T-helper 2 cell treated with Interferon-gamma antibody and Interleukin-4, amounts not matched to agents 100 ng/mL and 5 ng/mL, for 36 hours (primary cell): ENCODE measurements at regions not wholly inside any gene's neighbourhood (a gene's known extent, or its start where the extent isn't known, plus 50 kb on each side); places are given as distances from the start of the nearest gene placed in this dataset.

Experiments used
- intact Hi-C: fragments of 100-400 bp; cut with micrococcal nuclease; formaldehyde crosslinking; loops from one replicate; pipeline ENCODE4 v1.15.1; 2023

GRCh38 chr22:27399161-27399560 is 402.4 kb downstream of the MN1 start:
- intact Hi-C loops, result no loop called here

GRCh38 chr22:27400811-27401210 is 400.7 kb downstream of the MN1 start:
- intact Hi-C loops, result no loop called here

DNA sequence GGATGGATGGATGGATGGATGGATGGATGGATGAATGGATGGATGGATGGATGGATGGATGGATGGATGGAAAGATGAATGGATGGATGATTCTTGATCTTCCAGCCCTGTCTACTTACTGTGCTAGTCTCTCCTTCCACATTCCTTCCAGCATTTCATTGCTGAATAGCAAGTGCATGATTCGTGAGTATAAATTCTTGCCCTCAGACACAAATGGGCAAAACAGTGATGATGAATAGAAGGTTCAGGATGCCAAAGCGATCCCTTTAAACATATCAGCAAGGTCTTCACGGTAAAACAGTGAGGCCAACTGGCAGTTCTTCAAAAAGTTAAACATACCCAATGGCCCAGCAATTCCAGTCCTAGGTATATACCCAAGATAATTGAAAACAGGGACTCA is 400.2 kb downstream of the MN1 start:
- intact Hi-C loops, result no loop called here

GRCh38 chr22:27404441-27404840 is 397.1 kb downstream of the MN1 start:
- intact Hi-C loops, result no loop called here

- intact Hi-C loops, result loop anchor here (5.0 kb wide), 1 partner anchor 396 kb away; the partner anchor contains the start of gene MN1
Observed at GRCh38 chr22:27405672-27406388, 395.7 kb downstream of the MN1 start.

DNA sequence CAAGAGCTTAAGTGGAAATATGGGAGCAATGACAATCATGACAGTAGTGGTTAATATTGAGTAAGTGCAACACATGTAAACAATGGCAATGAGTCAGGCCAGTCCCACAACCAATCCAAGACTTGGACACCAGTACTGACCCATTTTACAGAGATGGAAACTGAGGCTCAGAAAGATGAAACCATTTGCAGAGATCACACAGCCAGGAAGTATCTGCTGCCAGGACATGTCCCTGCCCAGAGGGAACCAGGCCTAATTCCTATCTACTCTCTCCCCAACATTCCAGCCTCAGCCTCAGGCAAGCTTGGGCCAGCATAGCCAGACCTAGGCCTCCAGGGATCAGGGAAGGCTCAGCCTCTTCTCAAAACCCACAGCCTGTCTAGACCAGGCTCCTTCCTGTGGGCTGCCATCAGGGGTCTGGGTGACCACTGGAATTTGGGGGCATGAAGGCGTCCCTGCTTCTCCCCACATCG is 395.1 kb downstream of the MN1 start:
- intact Hi-C loops, result loop anchor here (5.0 kb wide), 1 partner anchor 396 kb away; the partner anchor contains the start of gene MN1

GRCh38 chr22:27407369-27407985 is 394.1 kb downstream of the MN1 start:
- intact Hi-C loops, result loop anchor here (5.0 kb wide), 1 partner anchor 395 kb away; the partner anchor contains the start of gene MN1

DNA sequence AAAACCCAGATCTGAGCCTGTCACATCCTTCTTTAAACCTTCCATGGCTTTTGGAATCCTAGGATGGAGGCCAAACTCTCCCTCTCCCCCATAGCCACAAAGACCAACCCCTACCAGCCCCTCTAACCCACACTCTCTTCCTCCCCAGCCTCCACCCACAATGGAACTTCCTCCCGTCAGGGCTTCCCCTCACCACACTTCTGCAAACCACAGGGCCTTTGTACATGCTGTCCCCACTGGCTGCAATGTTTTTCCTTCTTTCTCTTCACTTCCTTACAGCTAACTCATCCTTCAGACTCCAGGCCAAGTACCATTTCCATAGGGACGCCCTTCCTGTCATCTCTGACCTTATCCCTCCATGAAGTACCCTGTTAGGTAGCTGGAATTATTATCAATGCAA is 393.5 kb downstream of the MN1 start:
- intact Hi-C loops, result loop anchor here (5.0 kb wide), 1 partner anchor 394 kb away; the partner anchor contains the start of gene MN1

DNA sequence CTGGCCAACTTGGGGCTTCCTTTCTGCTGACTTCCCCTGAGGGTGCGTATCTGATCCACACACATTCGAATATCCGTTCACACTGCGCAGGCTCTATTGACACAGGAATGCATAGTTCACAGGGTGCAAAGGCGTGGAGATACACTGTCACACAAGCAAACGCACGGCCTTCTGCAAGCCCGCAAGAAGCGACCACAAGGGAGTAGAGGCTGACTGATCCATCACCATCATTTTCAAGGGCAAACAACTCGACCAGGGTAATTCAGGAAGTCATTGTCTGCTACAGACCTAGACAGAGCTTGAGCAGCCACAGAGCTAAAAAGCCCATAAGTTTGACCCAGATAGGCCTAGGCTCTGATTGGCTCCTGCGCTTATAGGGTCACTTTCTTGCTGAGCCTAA is 392.3 kb downstream of the MN1 start:
- intact Hi-C loops, result loop anchor here (5.0 kb wide), 1 partner anchor 393 kb away; the partner anchor contains the start of gene MN1

DNA sequence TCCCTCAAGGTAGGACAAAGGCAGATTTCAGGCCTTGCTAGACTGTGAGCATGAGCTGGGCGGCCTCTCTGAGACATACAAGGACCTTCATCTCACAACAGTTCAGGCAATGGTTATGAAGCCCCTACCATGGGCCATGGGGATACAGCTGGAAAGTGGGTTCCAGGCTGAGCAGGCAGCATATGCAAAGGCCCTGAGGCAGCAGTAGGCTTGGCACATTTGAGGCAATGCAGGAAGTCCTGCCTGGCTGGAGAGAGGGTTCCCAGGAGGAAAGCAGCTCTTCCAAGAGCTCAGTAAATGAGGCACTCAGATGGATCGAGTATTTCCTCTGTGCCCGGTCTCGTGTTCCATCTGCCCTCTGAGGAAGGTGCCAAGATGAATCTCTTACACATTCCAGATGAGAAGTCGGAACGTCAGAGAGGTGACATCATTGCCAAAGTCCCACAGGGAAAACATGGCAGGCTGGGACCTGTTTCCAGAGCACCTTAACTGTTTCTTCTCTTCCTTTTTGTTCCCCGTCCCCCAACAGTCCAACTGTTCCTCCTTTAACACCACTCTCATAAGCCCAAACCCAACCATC is 388.6 kb downstream of the MN1 start:
- intact Hi-C loops, result no loop called here

- intact Hi-C loops, result no loop called here
Observed at GRCh38 chr22:27413702-27414101, 387.9 kb downstream of the MN1 start.

GRCh38 chr22:27416511-27417420 is 384.8 kb downstream of the MN1 start:
- intact Hi-C loops, result no loop called here

GRCh38 chr22:27417421-27417814 is 384.1 kb downstream of the MN1 start:
- intact Hi-C loops, result no loop called here

DNA sequence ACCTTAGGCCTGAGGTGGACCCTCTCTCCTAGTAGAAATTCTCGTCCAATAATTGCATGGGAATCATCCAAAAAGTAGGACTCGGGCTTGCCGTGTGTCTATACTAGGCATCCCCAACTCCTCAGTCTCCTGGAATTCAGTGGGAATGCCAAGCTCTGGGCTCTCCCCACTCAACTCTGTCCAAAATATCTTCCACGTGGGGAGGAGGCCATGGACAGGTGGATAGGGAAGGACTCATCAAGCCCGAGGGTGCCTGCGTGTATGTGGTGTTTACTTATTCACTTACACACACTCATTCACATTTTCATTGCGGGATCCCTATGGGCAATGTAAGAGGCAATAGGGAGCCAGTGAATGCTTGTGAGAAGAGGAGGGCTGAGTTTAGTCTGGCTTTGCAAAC is 383.3 kb downstream of the MN1 start:
- intact Hi-C loops, result no loop called here

DNA sequence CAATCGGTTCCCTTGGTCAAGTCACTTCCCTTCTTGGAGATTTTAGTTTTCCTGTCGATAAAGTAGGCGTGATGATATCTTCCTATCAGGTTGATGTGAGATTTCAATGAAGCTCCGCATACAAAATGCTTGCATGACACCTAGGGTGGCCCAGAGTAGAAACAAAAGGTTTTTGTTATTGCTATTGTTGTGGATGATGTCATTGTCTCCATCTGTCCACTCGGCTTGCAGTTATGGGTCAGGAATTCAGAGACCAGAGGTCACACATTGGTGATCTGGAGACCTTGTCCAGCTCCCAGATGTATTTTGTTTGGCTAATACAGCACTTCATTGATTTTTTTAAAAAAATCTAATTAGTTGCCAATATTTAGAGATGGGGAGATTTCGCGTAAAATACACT is 382.1 kb downstream of the MN1 start:
- intact Hi-C loops, result no loop called here

DNA sequence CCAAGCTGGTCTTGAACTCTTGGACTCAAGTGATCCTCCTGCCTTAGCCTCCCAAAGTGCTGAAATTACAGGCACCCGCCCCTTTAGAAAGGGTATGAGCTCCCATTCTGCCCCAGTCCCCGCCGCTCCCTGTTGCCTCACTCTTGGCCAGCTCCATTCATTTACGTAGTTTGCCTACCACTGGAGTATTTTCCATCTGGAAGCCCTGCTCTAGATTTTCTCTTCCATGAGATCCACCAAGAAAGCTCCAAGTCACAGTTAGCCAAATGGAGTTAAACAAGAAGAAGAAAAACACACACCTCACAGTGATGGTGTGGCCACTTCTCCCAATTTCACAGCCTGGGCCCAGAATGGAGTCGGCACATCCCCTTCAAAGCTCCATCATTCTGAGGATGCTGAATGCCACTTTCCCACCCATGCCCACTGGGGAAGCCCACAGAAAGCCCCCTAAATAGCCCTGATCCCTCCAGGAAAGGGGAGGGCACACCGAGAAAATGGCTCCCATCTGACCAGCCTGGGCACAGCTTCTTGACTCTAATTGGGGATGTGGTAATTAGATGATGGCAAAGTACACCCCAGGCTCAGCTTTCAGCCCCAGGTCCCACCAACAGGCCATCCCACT is 381.2 kb downstream of the MN1 start:
- intact Hi-C loops, result no loop called here

- intact Hi-C loops, result no loop called here
Observed at GRCh38 chr22:27420817-27421361, 380.7 kb downstream of the MN1 start.

DNA sequence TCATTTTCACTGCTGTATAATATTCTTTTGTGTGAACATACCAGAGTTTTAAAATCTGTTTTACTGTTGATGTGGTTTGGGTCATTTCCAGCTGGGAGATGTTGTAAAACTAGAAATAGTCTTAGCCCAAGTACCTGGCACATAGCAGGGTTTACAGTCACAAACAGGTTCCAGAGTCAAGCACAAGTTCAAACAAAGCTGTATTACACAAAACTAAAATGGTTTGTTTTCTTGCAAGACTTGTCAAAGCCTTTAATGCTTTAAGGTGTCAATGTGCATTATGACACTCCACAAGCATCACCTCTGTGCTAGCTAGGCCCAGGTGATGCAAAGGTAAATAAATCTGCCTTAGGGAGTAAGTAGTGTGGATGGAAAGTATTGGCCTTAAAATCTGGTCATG is 379.1 kb downstream of the MN1 start:
- intact Hi-C loops, result no loop called here

- intact Hi-C loops, result no loop called here
Observed at GRCh38 chr22:27424319-27424718, 377.2 kb downstream of the MN1 start.

DNA sequence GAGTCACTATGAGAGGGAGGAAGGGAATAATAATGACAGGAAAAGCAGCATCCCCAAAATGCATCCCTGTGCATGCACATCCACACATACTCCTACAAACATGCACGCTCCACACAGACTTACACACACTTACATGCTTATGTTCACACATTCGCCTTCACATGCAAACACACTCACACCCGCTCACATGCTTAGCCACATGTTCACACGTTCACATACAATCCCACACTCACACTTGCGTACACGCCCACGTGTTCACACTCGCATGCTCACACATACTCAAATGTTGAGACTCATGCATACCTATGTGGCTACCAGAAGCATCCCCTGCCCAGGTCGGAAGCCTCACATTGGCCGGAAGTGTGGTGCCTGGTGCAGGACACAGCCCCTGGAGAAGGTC is 372.1 kb downstream of the MN1 start:
- intact Hi-C loops, result no loop called here

GRCh38 chr22:27431081-27431480 is 370.5 kb downstream of the MN1 start:
- intact Hi-C loops, result no loop called here
